ENCODE measurements at regions not wholly inside any gene's neighbourhood (a gene's known extent, or its start where the extent isn't known, plus 50 kb on each side); places are given as distances from the start of the nearest gene placed in this dataset.

- TF ChIP-seq RAD21 (IDR thresholded peaks at IDR 0.05; ENCODE audit: low read depth) (no peak), TAF1 (IDR thresholded peaks at IDR 0.05; ENCODE audit: low read depth) (no peak), YY1 (IDR thresholded peaks at IDR 0.05; ENCODE audit: low read depth) (no peak), TCF12 (IDR thresholded peaks at IDR 0.05; ENCODE audit: low read depth) (no peak), ZBTB7A (IDR thresholded peaks at IDR 0.05; ENCODE audit: low read depth) (no peak)
- TF ChIP-seq, protein P1, sequence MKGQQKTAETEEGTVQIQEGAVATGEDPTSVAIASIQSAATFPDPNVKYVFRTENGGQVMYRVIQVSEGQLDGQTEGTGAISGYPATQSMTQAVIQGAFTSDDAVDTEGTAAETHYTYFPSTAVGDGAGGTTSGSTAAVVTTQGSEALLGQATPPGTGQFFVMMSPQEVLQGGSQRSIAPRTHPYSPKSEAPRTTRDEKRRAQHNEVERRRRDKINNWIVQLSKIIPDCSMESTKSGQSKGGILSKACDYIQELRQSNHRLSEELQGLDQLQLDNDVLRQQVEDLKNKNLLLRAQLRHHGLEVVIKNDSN (IDR thresholded peaks at IDR 0.05) = no peak
Observed at GRCh38 chr15:91429973-91430372, 329.9 kb downstream of the SV2B start.

- no peak for TF ChIP-seq REST (IDR thresholded peaks at IDR 0.05; ENCODE audit: low read depth)
- no peak for TF ChIP-seq TCF12 (IDR thresholded peaks at IDR 0.05; ENCODE audit: low read depth)
- TF ChIP-seq EGR1 (IDR thresholded peaks at IDR 0.05) = no peak
- TF ChIP-seq FOXM1 (IDR thresholded peaks at IDR 0.05; ENCODE audit: borderline replicate concordance, low read depth) = no peak
- TF ChIP-seq TEAD4 (IDR thresholded peaks at IDR 0.05) = no peak
- no peak for TF ChIP-seq YY1 (IDR thresholded peaks at IDR 0.05; ENCODE audit: low read depth)
- TF ChIP-seq ZBTB7A (IDR thresholded peaks at IDR 0.05; ENCODE audit: low read depth) = no peak
- TF ChIP-seq CREB1 (IDR thresholded peaks at IDR 0.05; ENCODE audit: low read depth) = no peak
- TF ChIP-seq, protein P1 (IDR thresholded peaks at IDR 0.05) = no peak
- no peak for TF ChIP-seq TAF1 (IDR thresholded peaks at IDR 0.05; ENCODE audit: low read depth)
- no peak for TF ChIP-seq RAD21 (IDR thresholded peaks at IDR 0.05; ENCODE audit: low read depth)
- no peak for TF ChIP-seq EP300 (IDR thresholded peaks at IDR 0.05; ENCODE audit: borderline replicate concordance)
- TF ChIP-seq NFIC (IDR thresholded peaks at IDR 0.05) = no peak
- TF ChIP-seq, protein P2, sequence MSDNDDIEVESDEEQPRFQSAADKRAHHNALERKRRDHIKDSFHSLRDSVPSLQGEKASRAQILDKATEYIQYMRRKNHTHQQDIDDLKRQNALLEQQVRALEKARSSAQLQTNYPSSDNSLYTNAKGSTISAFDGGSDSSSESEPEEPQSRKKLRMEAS (IDR thresholded peaks at IDR 0.05) = no peak
- TF ChIP-seq CEBPB (IDR thresholded peaks at IDR 0.05) = no peak
Observed at GRCh38 chr15:91431041-91431715, 331.1 kb downstream of the SV2B start.

DNA sequence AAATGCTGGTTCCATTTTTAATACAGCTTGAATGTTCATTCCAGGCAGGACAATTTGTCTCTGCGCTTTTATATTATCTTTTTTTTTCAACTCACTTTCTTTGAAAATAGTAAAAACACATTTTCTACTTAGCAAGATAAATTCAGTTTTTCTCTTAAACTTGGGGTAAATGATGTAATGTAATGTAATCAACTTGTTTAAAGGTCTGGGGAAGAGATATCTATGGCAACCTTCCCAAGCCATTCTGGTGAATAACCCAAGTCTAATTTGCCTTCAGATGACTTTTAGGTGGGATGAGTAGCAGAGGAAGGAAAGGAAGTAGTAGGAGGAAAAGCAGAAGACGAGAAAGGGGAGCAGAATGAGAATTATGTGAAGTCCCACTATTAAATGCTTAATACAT, 335.1 kb downstream of the SV2B start:
- TF ChIP-seq FOXM1 (IDR thresholded peaks at IDR 0.05; ENCODE audit: borderline replicate concordance, low read depth) (no peak), ZBTB7A (IDR thresholded peaks at IDR 0.05; ENCODE audit: low read depth) (no peak), RAD21 (IDR thresholded peaks at IDR 0.05; ENCODE audit: low read depth) (no peak), CEBPB (IDR thresholded peaks at IDR 0.05) (no peak)
- TF ChIP-seq, protein P2 (IDR thresholded peaks at IDR 0.05) = no peak

DNA sequence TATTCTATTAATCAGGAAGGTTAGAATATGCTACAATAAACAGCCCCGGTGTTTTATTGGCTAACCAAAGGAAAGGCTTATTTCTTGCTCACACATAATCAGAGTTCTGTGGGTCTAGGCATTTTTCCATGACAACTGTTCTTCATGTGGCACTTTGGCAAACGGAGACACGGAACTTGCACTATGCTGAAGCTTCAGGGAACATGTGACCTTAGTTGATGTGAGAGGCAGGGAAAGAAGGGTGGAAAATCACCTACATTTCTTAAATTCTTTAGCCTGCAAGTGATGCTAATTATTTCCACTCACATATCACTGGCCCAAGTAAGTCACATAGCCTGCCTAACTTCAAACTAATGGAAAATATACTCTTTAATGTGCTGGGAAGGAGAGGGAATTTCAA, 344.6 kb downstream of the SV2B start:
- TF ChIP-seq ZBTB7A (IDR thresholded peaks at IDR 0.05; ENCODE audit: low read depth) = no peak
- no peak for TF ChIP-seq NFIC (IDR thresholded peaks at IDR 0.05)
- no peak for TF ChIP-seq TCF12 (IDR thresholded peaks at IDR 0.05; ENCODE audit: low read depth)
- TF ChIP-seq FOXM1 (IDR thresholded peaks at IDR 0.05; ENCODE audit: borderline replicate concordance, low read depth) = no peak
- TF ChIP-seq, protein P2 (IDR thresholded peaks at IDR 0.05) = no peak
- TF ChIP-seq CEBPB (IDR thresholded peaks at IDR 0.05) = no peak
- TF ChIP-seq, protein P1 (IDR thresholded peaks at IDR 0.05) = no peak
- TF ChIP-seq TEAD4 (IDR thresholded peaks at IDR 0.05) = no peak
- no peak for TF ChIP-seq EGR1 (IDR thresholded peaks at IDR 0.05)
- TF ChIP-seq EP300 (IDR thresholded peaks at IDR 0.05; ENCODE audit: borderline replicate concordance) = no peak
- no peak for TF ChIP-seq REST (IDR thresholded peaks at IDR 0.05; ENCODE audit: low read depth)
- no peak for TF ChIP-seq YY1 (IDR thresholded peaks at IDR 0.05; ENCODE audit: low read depth)
- no peak for TF ChIP-seq TAF1 (IDR thresholded peaks at IDR 0.05; ENCODE audit: low read depth)

- TF ChIP-seq TCF12 (IDR thresholded peaks at IDR 0.05; ENCODE audit: low read depth) (no peak), ZBTB7A (IDR thresholded peaks at IDR 0.05; ENCODE audit: low read depth) (no peak), EGR1 (IDR thresholded peaks at IDR 0.05) (no peak), TAF1 (IDR thresholded peaks at IDR 0.05; ENCODE audit: low read depth) (no peak), NFIC (IDR thresholded peaks at IDR 0.05) (no peak), FOXM1 (IDR thresholded peaks at IDR 0.05; ENCODE audit: borderline replicate concordance, low read depth) (no peak)
- TF ChIP-seq, protein P2 (IDR thresholded peaks at IDR 0.05) = no peak
Observed at GRCh38 chr15:91445695-91446228, 345.7 kb downstream of the SV2B start.
